Trophoblast cell (in vitro differentiated cells and primary cell): ENCODE measurements at regions not wholly inside any gene's neighbourhood (a gene's known extent, or its start where the extent isn't known, plus 50 kb on each side); places are given as distances from the start of the nearest gene placed in this dataset.

Source experiments
- DNase-seq, 2 donors: peaks; one replicate each; pipeline ENCODE4 v3.0.0-alpha.2; 2016
- H2AFZ ChIP-seq: 2 replicates; pipeline ENCODE4 v1.6.1; 2013; ENCODE audit warnings: low read length, moderate library complexity, mild to moderate bottlenecking; ENCODE audit not compliant: insufficient read depth, poor library complexity
- H2AK5ac ChIP-seq: 2 replicates; pipeline ENCODE4 v1.6.1; 2013; ENCODE audit warnings: mild to moderate bottlenecking, low read length
- H2BK120ac ChIP-seq: 2 replicates; pipeline ENCODE4 v1.6.1; 2013; ENCODE audit warnings: low read length, mild to moderate bottlenecking, moderate library complexity; ENCODE audit not compliant: insufficient read depth, poor library complexity
- H2BK12ac ChIP-seq: 2 replicates; pipeline ENCODE4 v1.6.1; 2013; ENCODE audit warnings: mild to moderate bottlenecking, low read length, moderate library complexity
- H2BK5ac ChIP-seq: 2 replicates; pipeline ENCODE4 v1.6.1; 2013; ENCODE audit warnings: low read length, low read depth, moderate library complexity, mild to moderate bottlenecking; ENCODE audit not compliant: poor library complexity
- H3K14ac ChIP-seq: 2 replicates; pipeline ENCODE4 v1.6.1; 2013; ENCODE audit warnings: mild to moderate bottlenecking, low read length
- H3K18ac ChIP-seq: 2 replicates; pipeline ENCODE4 v1.6.1; 2013; ENCODE audit warnings: mild to moderate bottlenecking, low read length
- H3K23ac ChIP-seq: 2 replicates; pipeline ENCODE4 v1.6.1; 2013; ENCODE audit warnings: low read length
- H3K27ac ChIP-seq: 2 replicates; pipeline ENCODE4 v1.5.1; 2013; ENCODE audit warnings: low read depth, mild to moderate bottlenecking, inconsistent platforms, low read length, moderate library complexity
- H3K27me3 ChIP-seq: 2 replicates; pipeline ENCODE4 v1.6.1; 2013; ENCODE audit warnings: inconsistent platforms, mild to moderate bottlenecking, low read length, moderate library complexity; ENCODE audit not compliant: insufficient read depth
- H3K36me3 ChIP-seq, 2 experiments: 1 replicate in 1 of 2; 2 replicates in 1 of 2; pipeline ENCODE4 v1.6.1; 2013; ENCODE audit warnings: low read length in 2 of 2, mild to moderate bottlenecking in 2 of 2, moderate library complexity in 1 of 2; ENCODE audit not compliant: insufficient read depth in 2 of 2, control insufficient read depth in 1 of 2
- H3K4ac ChIP-seq: 2 replicates; pipeline ENCODE4 v1.6.1; 2013; ENCODE audit warnings: low read depth, mild to moderate bottlenecking, low read length, moderate library complexity
- H3K4me1 ChIP-seq, 2 experiments: 1 replicate in 1 of 2; 2 replicates in 1 of 2; pipeline ENCODE4 v1.6.1; 2013; ENCODE audit warnings: low read length in 2 of 2, mild to moderate bottlenecking in 2 of 2, moderate library complexity in 1 of 2; ENCODE audit not compliant: insufficient read depth in 2 of 2, control insufficient read depth in 1 of 2
- H3K4me2 ChIP-seq: 2 replicates; pipeline ENCODE4 v1.6.1; 2013; ENCODE audit warnings: inconsistent platforms, mild to moderate bottlenecking, low read length, moderate library complexity
- H3K4me3 ChIP-seq: 2 replicates; pipeline ENCODE4 v1.5.1; 2013; ENCODE audit warnings: mild to moderate bottlenecking, low read depth, low read length, inconsistent platforms
- H3K79me1 ChIP-seq: one replicate; pipeline ENCODE4 v1.6.1; 2013; ENCODE audit warnings: low read length
- H3K79me2 ChIP-seq: 2 replicates; pipeline ENCODE4 v1.6.1; 2013; ENCODE audit warnings: low read length, mild to moderate bottlenecking; ENCODE audit not compliant: control insufficient read depth, insufficient read depth, poor library complexity
- H3K9ac ChIP-seq: 2 replicates; pipeline ENCODE4 v1.6.1; 2013; ENCODE audit warnings: mild to moderate bottlenecking, low read length
- H3K9me3 ChIP-seq: 2 replicates; pipeline ENCODE4 v1.6.1; 2013; ENCODE audit warnings: low read depth, mild to moderate bottlenecking, control low read depth, inconsistent platforms, low read length; ENCODE audit not compliant: insufficient read depth
- H4K12ac ChIP-seq: 2 replicates; pipeline ENCODE4 v1.6.1; 2013; ENCODE audit warnings: low read depth, mild to moderate bottlenecking, low read length, moderate library complexity
- H4K8ac ChIP-seq: 2 replicates; pipeline ENCODE4 v1.6.1; 2013; ENCODE audit warnings: low read depth, mild to moderate bottlenecking, low read length, moderate library complexity
- H4K91ac ChIP-seq: one replicate; pipeline ENCODE4 v1.6.1; 2013; ENCODE audit warnings: low read depth, mild to moderate bottlenecking, low read length, moderate library complexity
- WGBS: extraction: QIAGEN DNeasy Blood & Tissue Kit; methylation state at CpG from one replicate; pipeline ENCODE4 v1.1.7; 2013; ENCODE audit warnings: missing lambda C conversion rate; ENCODE audit not compliant: insufficient read length, insufficient coverage; ENCODE audit errors: extremely low coverage; 5-methylcytosine and 5-hydroxymethylcytosine counted together

GRCh38 chr2:150735894-150736498, 248.5 kb upstream of the RND3 start:
- H4K12ac ChIP-seq = no peak overlapping the region
- H4K8ac ChIP-seq = no peak overlapping the region
- no peak overlapping the region for H3K9ac ChIP-seq
- H3K36me3 ChIP-seq = no peaks in the 10 kb centered on the region
- no peaks in the 10 kb centered on the region for H3K27me3 ChIP-seq
- no peak overlapping the region for H3K4me2 ChIP-seq
- H3K4me3 ChIP-seq = no peak overlapping the region
- no peaks in the 10 kb centered on the region for H3K79me1 ChIP-seq
- no peaks in the 10 kb centered on the region for H3K79me2 ChIP-seq
- WGBS = no CpG with 5 or more reads among the region's 5 CpGs
- H3K14ac ChIP-seq = no peak overlapping the region
- H2BK12ac ChIP-seq = no peak overlapping the region
- peaks cover 2% of the 10 kb centered on the region for H3K9me3 ChIP-seq
- no peak overlapping the region for H3K23ac ChIP-seq
- no peak overlapping the region for H2BK5ac ChIP-seq
- DNase-seq = no peak
- H3K4me1 ChIP-seq = peaks cover 0 to 2% of the 10 kb centered on the region in 2 experiments
- no peak overlapping the region for H3K4ac ChIP-seq
- no peak overlapping the region for H3K18ac ChIP-seq
- no peak overlapping the region for H2AK5ac ChIP-seq
- no peak overlapping the region for H4K91ac ChIP-seq
- H2AFZ ChIP-seq = no peak overlapping the region
- H2BK120ac ChIP-seq = no peak overlapping the region
- H3K27ac ChIP-seq = no peak overlapping the region

DNA sequence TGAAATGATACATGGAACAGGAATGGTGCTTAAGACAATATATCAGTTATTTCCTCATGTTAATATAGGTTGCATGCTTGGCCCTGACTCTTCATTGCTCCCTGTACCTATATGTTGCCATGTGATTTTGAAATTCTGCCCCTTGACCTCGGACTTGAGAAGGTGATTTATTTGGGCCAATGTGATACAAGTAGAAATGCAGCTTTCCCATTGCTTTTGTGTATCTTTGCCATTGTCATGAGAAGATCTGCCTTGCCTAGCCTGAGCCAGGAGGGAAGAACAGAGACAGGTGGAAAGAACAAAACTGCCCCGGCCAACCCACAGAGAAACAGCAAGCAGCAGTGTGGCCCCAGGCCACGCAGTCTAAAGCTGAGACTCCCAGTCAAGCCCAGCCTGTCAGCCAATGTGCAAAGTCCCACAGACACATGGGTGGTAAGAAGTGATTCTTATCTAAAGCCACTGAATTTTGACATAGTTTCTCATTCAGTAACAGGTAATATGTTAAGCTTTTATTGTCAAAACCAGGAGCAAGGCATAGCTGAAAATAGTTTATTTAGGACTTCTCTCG, 245.7 kb upstream of the RND3 start:
- no peak overlapping the region for H2BK12ac ChIP-seq
- H3K18ac ChIP-seq = no peak overlapping the region
- no peaks in the 10 kb centered on the region for H3K79me1 ChIP-seq
- peaks cover 0 to 2% of the 10 kb centered on the region in 2 experiments for H3K4me1 ChIP-seq
- H3K9ac ChIP-seq = no peak overlapping the region
- no peak overlapping the region for H3K27ac ChIP-seq
- no peak overlapping the region for H3K14ac ChIP-seq
- H3K27me3 ChIP-seq = no peaks in the 10 kb centered on the region
- H3K23ac ChIP-seq = no peak overlapping the region
- H4K8ac ChIP-seq = no peak overlapping the region
- no peak overlapping the region for H2BK5ac ChIP-seq
- H4K91ac ChIP-seq = no peak overlapping the region
- no peak for DNase-seq
- H3K4ac ChIP-seq = no peak overlapping the region
- no peaks in the 10 kb centered on the region for H3K79me2 ChIP-seq
- no peak overlapping the region for H3K4me2 ChIP-seq
- no peaks in the 10 kb centered on the region for H3K9me3 ChIP-seq
- no peak overlapping the region for H3K4me3 ChIP-seq
- no peak overlapping the region for H2AK5ac ChIP-seq
- H4K12ac ChIP-seq = no peak overlapping the region
- WGBS = no CpG with 5 or more reads among the region's 4 CpGs
- no peak overlapping the region for H2AFZ ChIP-seq
- H2BK120ac ChIP-seq = no peak overlapping the region
- H3K36me3 ChIP-seq = no peaks in the 10 kb centered on the region

GRCh38 chr2:150732491-150732890, 245.0 kb upstream of the RND3 start:
- Histone ChIP-seq H2BK5ac (no peak overlapping the region), H3K23ac (no peak overlapping the region), H3K4ac (no peak overlapping the region), H3K18ac (no peak overlapping the region), H3K9ac (no peak overlapping the region), H2AFZ (no peak overlapping the region), H3K79me2 (no peaks in the 10 kb centered on the region), H3K9me3 (no peaks in the 10 kb centered on the region), H2BK120ac (no peak overlapping the region), H4K8ac (no peak overlapping the region), H4K91ac (no peak overlapping the region), H3K4me3 (no peak overlapping the region), H2BK12ac (no peak overlapping the region), H3K36me3 (no peaks in the 10 kb centered on the region), H3K27me3 (no peaks in the 10 kb centered on the region), H2AK5ac (no peak overlapping the region), H3K4me1 (peaks cover 0 to 2% of the 10 kb centered on the region in 2 experiments), H3K79me1 (no peaks in the 10 kb centered on the region), H3K4me2 (no peak overlapping the region), H4K12ac (no peak overlapping the region), H3K27ac (no peak overlapping the region), H3K14ac (no peak overlapping the region)
- no peak for DNase-seq
- no CpG with 5 or more reads among the region's 1 CpG for WGBS

DNA sequence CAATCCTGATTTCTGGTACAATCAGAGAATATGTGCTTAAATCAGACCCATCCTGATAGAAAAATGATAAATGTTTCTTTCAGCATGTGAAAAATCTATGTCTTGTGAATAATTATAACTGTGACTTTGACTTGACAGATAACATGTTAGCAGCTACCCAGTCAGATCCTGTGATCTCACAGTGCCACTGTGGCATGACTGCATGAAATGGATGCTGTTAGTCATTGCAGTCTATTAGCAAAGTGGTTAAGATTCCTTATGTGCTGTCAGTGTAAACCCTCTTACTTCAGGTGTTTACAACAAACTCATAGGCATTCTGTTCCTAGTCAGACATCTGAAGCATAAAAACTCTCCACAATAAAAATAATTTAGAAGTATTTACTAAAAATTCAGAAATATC, 244.6 kb upstream of the RND3 start:
- Histone ChIP-seq H4K8ac (no peak overlapping the region), H3K79me2 (no peaks in the 10 kb centered on the region), H2BK120ac (no peak overlapping the region), H3K4me3 (no peak overlapping the region), H2AFZ (no peak overlapping the region), H2BK5ac (no peak overlapping the region), H3K4ac (no peak overlapping the region), H3K36me3 (no peaks in the 10 kb centered on the region), H4K12ac (no peak overlapping the region), H3K4me1 (peaks cover 0 to 2% of the 10 kb centered on the region in 2 experiments), H3K4me2 (no peak overlapping the region), H3K18ac (no peak overlapping the region), H3K79me1 (no peaks in the 10 kb centered on the region), H3K9me3 (no peaks in the 10 kb centered on the region), H4K91ac (no peak overlapping the region), H2AK5ac (no peak overlapping the region), H3K23ac (no peak overlapping the region), H3K27ac (no peak overlapping the region), H3K9ac (no peak overlapping the region), H2BK12ac (no peak overlapping the region), H3K14ac (no peak overlapping the region), H3K27me3 (no peaks in the 10 kb centered on the region)
- no peak for DNase-seq
